ENCODE measurements at regions not wholly inside any gene's neighbourhood (a gene's known extent, or its start where the extent isn't known, plus 50 kb on each side); places are given as distances from the start of the nearest gene placed in this dataset.

GRCh38 chr13:53368948-53369347 lies 340.3 kb downstream of the OLFM4 start:
- Histone ChIP-seq H3K27me3 (ENCODE audit: control insufficient read depth in 2 of 2, insufficient read depth in 2 of 2, low read length in 2 of 2) (no peaks in the 10 kb centered on the region), H3K79me2 (ENCODE audit: insufficient read depth, low read length) (no peaks in the 10 kb centered on the region), H3K36me3 (replicated peaks in 1 of 2; ENCODE audit: control insufficient read depth in 1 of 2, insufficient read depth in 2 of 2, low read length in 2 of 2) (no peaks in the 10 kb centered on the region), H3K27ac (ENCODE audit: low read depth in 1 of 2, low read length in 2 of 2) (no peak overlapping the region), H3K4me3 (replicated peaks in 1 of 3; ENCODE audit: low read depth in 2 of 3, low read length in 3 of 3) (no peak overlapping the region), H3K4me2 (replicated peaks; ENCODE audit: extremely low read depth, low read length, poor library complexity, severe bottlenecking) (no peak overlapping the region), H4K20me1 (ENCODE audit: insufficient read depth, low read length) (no peaks in the 10 kb centered on the region), H3K9me3 (replicated peaks in 1 of 2; ENCODE audit: control insufficient read depth in 1 of 2, insufficient read depth in 1 of 2, low read length in 2 of 2) (no peaks in the 10 kb centered on the region), H3K9ac (ENCODE audit: insufficient read depth, low read length, poor library complexity, severe bottlenecking) (no peak overlapping the region), H2AFZ (ENCODE audit: insufficient read depth, low read depth, low read length, poor library complexity, severe bottlenecking) (no peak overlapping the region), H3K4me1 (ENCODE audit: control insufficient read depth in 1 of 2, insufficient read depth in 2 of 2, low read length in 2 of 2) (no peaks in the 10 kb centered on the region)
- Mint-ChIP-seq H3K9me3 (peaks cover 0 to 5% (median 0%) of the 10 kb centered on the region in 7 donors), H3K36me3 (no peaks in the 10 kb centered on the region), H3K27ac (no peak overlapping the region), H3K27me3 (ENCODE audit: low read depth in 3 of 3) (no peaks in the 10 kb centered on the region), H3K4me1 (no peaks in the 10 kb centered on the region), H3K4me3 (no peak overlapping the region)
- TF ChIP-seq CTCF (IDR thresholded peaks at IDR 0.05) = no peak
- intact Hi-C loops (cut with micrococcal nuclease) = no loop called here
- no CpG with 5 or more reads among the region's 2 CpGs for WGBS (ENCODE audit: insufficient coverage)
- DNase-seq = no peak

- WGBS (ENCODE audit: insufficient coverage) = 100% methylated on average over 1 of the region's 1 CpG
- H3K4me3 ChIP-seq (replicated peaks in 1 of 3; ENCODE audit: low read depth in 2 of 3, low read length in 3 of 3) = no peak overlapping the region
- H3K27ac ChIP-seq (ENCODE audit: low read depth in 1 of 2, low read length in 2 of 2) = no peak overlapping the region
- H3K36me3 ChIP-seq (replicated peaks in 1 of 2; ENCODE audit: control insufficient read depth in 1 of 2, insufficient read depth in 2 of 2, low read length in 2 of 2) = no peaks in the 10 kb centered on the region
- H4K20me1 ChIP-seq (ENCODE audit: insufficient read depth, low read length) = no peaks in the 10 kb centered on the region
- H3K4me1 Mint-ChIP-seq = no peaks in the 10 kb centered on the region
- no peaks in the 10 kb centered on the region for H3K9me3 ChIP-seq (replicated peaks in 1 of 2; ENCODE audit: control insufficient read depth in 1 of 2, insufficient read depth in 1 of 2, low read length in 2 of 2)
- no peaks in the 10 kb centered on the region for H3K27me3 ChIP-seq (ENCODE audit: control insufficient read depth in 2 of 2, insufficient read depth in 2 of 2, low read length in 2 of 2)
- H3K4me1 ChIP-seq (ENCODE audit: control insufficient read depth in 1 of 2, insufficient read depth in 2 of 2, low read length in 2 of 2) = no peaks in the 10 kb centered on the region
- H2AFZ ChIP-seq (ENCODE audit: insufficient read depth, low read depth, low read length, poor library complexity, severe bottlenecking) = no peak overlapping the region
- H3K27me3 Mint-ChIP-seq (ENCODE audit: low read depth in 3 of 3) = peaks cover 0 to under 1% (median 0%) of the 10 kb centered on the region in 3 donors
- intact Hi-C loops (cut with micrococcal nuclease) = no loop called here
- H3K36me3 Mint-ChIP-seq = no peaks in the 10 kb centered on the region
- DNase-seq = no peak
- no peaks in the 10 kb centered on the region for H3K79me2 ChIP-seq (ENCODE audit: insufficient read depth, low read length)
- TF ChIP-seq CTCF (IDR thresholded peaks at IDR 0.05) = no peak
- no peak overlapping the region for H3K4me2 ChIP-seq (replicated peaks; ENCODE audit: extremely low read depth, low read length, poor library complexity, severe bottlenecking)
- H3K27ac Mint-ChIP-seq = no peak overlapping the region
- H3K9ac ChIP-seq (ENCODE audit: insufficient read depth, low read length, poor library complexity, severe bottlenecking) = no peak overlapping the region
- H3K9me3 Mint-ChIP-seq = peaks cover 0 to 4% (median 0%) of the 10 kb centered on the region in 7 donors
- H3K4me3 Mint-ChIP-seq = no peak overlapping the region
Measured at GRCh38 chr13:53379485-53379884, 350.9 kb downstream of the OLFM4 start.
